H7 (cell line): ENCODE measurements at regions not wholly inside any gene's neighbourhood (a gene's known extent, or its start where the extent isn't known, plus 50 kb on each side); places are given as distances from the start of the nearest gene placed in this dataset.

Experiments
- DNase-seq: peaks from one replicate; pipeline ENCODE4 v3.0.0; 2012
- H3K27me3 ChIP-seq: 2 replicates; pipeline ENCODE4 v1.6.0; 2011; ENCODE audit warnings: mild to moderate bottlenecking, low read length; ENCODE audit not compliant: control insufficient read depth, insufficient read depth
- H3K36me3 ChIP-seq: replicated peaks from 2 replicates; pipeline ENCODE4 v1.5.1; 2011; ENCODE audit warnings: low read length; ENCODE audit not compliant: control insufficient read depth, insufficient read depth
- H3K4me3 ChIP-seq: 2 replicates; pipeline ENCODE4 v1.5.1; 2011; ENCODE audit warnings: low read depth, mild to moderate bottlenecking, control low read depth, low read length, moderate library complexity; ENCODE audit not compliant: insufficient read depth

GRCh38 chr17:77717941-77718668 lies 240.4 kb upstream of the TNRC6C start:
- no peak for DNase-seq
- H3K36me3 ChIP-seq, result no peaks in the 10 kb centered on the region
- H3K27me3 ChIP-seq, result no peaks in the 10 kb centered on the region
- H3K4me3 ChIP-seq, result no peak overlapping the region

GRCh38 chr17:77718669-77718961 lies 239.9 kb upstream of the TNRC6C start:
- H3K36me3 ChIP-seq, result no peaks in the 10 kb centered on the region
- no peaks in the 10 kb centered on the region for H3K27me3 ChIP-seq
- H3K4me3 ChIP-seq, result no peak overlapping the region
- DNase-seq, result no peak

DNA sequence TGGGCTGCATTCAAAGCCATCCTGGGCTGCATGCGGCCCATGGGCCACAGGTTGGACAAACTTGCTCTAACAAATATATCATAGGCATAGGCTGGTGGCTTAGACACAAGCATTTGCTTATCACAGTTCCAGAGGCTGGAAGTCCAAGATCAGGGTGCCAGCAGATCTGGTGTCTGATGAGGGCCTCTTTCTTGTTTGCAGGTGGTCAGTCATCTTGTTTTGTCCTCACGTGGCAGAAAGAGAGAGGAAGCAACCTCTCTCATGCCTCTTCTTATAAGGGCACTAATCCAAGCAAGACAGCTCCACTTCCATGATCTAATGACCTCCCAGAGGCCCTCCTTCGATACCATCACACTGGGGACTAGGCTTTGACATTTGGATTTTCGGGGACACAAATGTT lies 238.7 kb upstream of the TNRC6C start:
- H3K4me3 ChIP-seq, result no peak overlapping the region
- H3K36me3 ChIP-seq, result no peaks in the 10 kb centered on the region
- H3K27me3 ChIP-seq, result no peaks in the 10 kb centered on the region
- DNase-seq, result no peak

- H3K27me3 ChIP-seq, result no peaks in the 10 kb centered on the region
- H3K4me3 ChIP-seq, result no peak overlapping the region
- no peaks in the 10 kb centered on the region for H3K36me3 ChIP-seq
- no peak for DNase-seq
These were observed 237.3 kb upstream of the TNRC6C start for GRCh38 chr17:77720946-77721845.

DNA sequence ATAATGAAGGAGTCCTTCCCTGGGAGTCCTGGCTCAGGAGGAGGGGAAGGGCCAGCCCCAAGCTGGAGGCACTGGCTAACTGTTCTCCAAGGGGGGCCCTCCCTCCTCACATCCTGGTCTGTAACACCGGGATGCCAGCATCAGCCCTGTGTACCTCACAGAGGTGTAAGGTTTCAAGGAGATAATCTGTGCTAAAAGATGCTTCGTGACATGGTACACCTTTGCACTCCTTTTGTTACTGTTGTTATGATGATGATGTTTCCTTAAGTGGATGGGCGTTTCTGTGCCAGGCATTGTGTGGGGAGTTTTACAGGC lies 236.7 kb upstream of the TNRC6C start:
- H3K36me3 ChIP-seq, result no peaks in the 10 kb centered on the region
- H3K27me3 ChIP-seq, result no peaks in the 10 kb centered on the region
- peak; percentile 59 for DNase-seq
- H3K4me3 ChIP-seq, result no peak overlapping the region

- no peaks in the 10 kb centered on the region for H3K36me3 ChIP-seq
- DNase-seq, result no peak
- H3K4me3 ChIP-seq, result no peak overlapping the region
- no peaks in the 10 kb centered on the region for H3K27me3 ChIP-seq
These were observed 236.1 kb upstream of the TNRC6C start for GRCh38 chr17:77722366-77722765.

GRCh38 chr17:77723071-77723908 lies 235.2 kb upstream of the TNRC6C start:
- no peaks in the 10 kb centered on the region for H3K27me3 ChIP-seq
- no peak overlapping the region for H3K4me3 ChIP-seq
- H3K36me3 ChIP-seq, result no peaks in the 10 kb centered on the region
- DNase-seq, result no peak

DNA sequence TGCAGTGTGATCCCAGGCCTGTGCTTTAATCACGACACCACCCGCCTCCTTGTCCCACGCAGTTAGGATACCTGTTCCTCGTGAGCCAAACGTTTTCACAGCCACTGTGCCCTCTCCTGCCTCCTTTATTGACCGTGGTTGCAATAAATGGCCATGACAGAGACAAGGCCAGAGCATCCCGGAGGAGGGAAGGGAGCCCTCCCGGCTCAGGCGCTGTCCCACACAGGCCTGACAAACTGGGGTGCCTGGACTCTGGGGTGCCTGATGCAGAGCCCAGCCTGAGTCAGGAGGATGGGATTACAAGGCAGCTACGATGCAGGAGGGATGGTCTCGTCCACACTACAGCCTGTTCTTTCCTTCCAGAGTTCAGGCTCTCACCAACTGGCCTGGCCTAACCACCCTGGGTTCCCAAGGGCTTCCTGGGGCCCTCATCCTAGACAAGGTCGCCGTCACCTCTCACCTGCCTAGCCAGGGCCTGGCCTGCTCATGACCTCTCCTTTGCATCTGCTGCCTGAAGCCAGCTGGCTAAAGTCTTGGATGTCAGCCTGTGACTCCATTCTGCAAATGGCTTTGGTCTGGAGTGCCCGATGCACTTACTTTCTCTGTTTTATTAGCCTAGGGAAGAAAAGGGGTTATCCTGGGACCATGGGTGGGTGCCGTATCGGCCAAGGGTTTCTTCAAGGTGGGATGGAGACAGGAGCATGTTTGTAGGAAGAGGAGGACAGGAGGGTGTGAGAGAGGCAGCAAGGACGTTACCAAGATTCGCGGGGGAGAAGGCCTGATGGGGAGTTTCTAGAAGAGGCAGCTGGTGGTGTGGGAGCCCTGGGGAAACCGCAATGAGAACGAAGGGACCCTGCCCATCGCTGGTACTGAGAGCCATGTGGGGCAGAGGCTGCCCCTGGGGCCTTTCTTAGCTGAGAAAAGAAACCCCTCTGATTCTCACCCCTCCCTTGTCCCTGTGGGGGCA lies 234.3 kb upstream of the TNRC6C start:
- H3K36me3 ChIP-seq, result no peaks in the 10 kb centered on the region
- no peaks in the 10 kb centered on the region for H3K27me3 ChIP-seq
- DNase-seq, result no peak
- H3K4me3 ChIP-seq, result no peak overlapping the region

- peak; percentile 19 for DNase-seq
- H3K4me3 ChIP-seq, result no peak overlapping the region
- no peaks in the 10 kb centered on the region for H3K27me3 ChIP-seq
- no peaks in the 10 kb centered on the region for H3K36me3 ChIP-seq
These were observed 233.5 kb upstream of the TNRC6C start for GRCh38 chr17:77724876-77725615.

DNA sequence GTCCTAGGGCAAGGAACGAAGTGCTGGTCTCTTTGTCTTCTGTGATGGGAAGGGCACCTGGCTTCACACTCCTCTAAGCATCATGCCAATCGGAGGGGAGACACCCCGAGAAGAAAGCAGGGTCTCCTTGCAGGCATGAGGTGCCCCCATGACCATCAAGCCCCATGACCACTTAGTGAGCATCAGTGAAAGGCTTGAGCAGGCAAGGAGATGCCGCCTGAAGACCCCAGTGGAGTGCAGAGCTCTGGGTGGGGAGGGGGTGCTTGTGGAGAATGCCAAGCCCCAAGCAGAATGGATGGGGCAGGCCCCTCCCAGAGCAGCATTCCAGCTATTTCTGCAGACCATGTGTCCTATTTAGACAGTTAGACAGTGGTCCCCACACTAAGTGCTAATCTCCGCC lies 232.7 kb upstream of the TNRC6C start:
- H3K27me3 ChIP-seq, result no peaks in the 10 kb centered on the region
- DNase-seq, result no peak
- H3K4me3 ChIP-seq, result no peak overlapping the region
- no peaks in the 10 kb centered on the region for H3K36me3 ChIP-seq

GRCh38 chr17:77726549-77727006 lies 231.9 kb upstream of the TNRC6C start:
- peak; percentile 17 for DNase-seq
- no peaks in the 10 kb centered on the region for H3K36me3 ChIP-seq

GRCh38 chr17:77727037-77727615 lies 231.4 kb upstream of the TNRC6C start:
- no peaks in the 10 kb centered on the region for H3K36me3 ChIP-seq
- peak; percentile 46 for DNase-seq
- H3K4me3 ChIP-seq, result no peak overlapping the region
- no peaks in the 10 kb centered on the region for H3K27me3 ChIP-seq

More at GRCh38 chr17:77726549-77727006, 231.9 kb upstream of the TNRC6C start:
- H3K27me3 ChIP-seq, result no peaks in the 10 kb centered on the region
- no peak overlapping the region for H3K4me3 ChIP-seq

DNA sequence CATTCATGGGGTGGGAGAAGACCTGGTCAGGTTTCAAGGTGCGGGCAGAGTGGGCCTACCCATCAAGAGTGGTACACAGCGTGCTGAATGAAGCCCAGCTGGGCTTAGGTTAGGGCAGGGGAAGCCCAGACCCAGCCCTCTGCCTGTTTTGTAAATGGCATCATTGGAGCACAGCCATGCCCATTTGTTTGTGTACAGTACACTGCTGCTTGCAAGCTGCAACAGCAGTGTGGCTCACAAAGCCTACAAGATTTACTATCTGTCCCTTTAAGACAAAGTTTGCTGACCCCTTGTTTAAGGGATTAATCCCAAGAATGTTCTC lies 230.1 kb upstream of the TNRC6C start:
- DNase-seq, result no peak
- H3K27me3 ChIP-seq, result no peaks in the 10 kb centered on the region
- no peak overlapping the region for H3K4me3 ChIP-seq
- no peaks in the 10 kb centered on the region for H3K36me3 ChIP-seq
